ENCODE measurements at regions not wholly inside any gene's neighbourhood (a gene's known extent, or its start where the extent isn't known, plus 50 kb on each side); places are given as distances from the start of the nearest gene placed in this dataset.

DNA sequence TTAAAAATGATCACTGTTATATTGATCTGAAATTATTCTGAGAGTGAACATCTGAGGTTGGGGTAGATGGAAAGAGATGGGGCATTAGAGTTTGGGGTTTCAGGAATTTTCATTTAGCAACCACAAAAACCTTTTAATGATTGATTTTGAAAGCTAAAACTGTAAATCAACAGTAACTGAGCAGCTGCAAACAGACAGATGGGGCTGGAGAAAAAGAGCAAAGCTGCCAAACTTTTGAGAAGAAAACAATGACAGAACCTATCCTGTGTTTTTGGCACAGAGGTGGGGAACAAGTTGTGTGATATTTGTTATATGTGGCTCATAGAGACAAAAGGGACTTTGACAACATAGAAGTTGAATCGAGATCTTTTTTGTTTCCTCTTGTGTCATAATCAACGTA, 415.8 kb upstream of the DSEL start:
- H3K27me3 ChIP-seq (replicated peaks in 1 of 4; ENCODE audit: control insufficient read depth in 3 of 4, extremely low read depth in 1 of 4, insufficient read depth in 3 of 4, low read length in 3 of 4), result no peaks in the 10 kb centered on the region
- no peak overlapping the region for H4K5ac ChIP-seq (ENCODE audit: insufficient read length, low read depth, low read length)
- ChIA-PET CTCF (ENCODE audit: partially characterized antibody) (interaction anchor here (0.6 kb wide), 1 partner anchor 785 kb away, joined by 3 read pairs; no protein-coding TSS in a partner anchor), POLR2A (ENCODE audit: partially characterized antibody) (no interaction called here)
- H3K18ac ChIP-seq (ENCODE audit: extremely low read depth, low read length), result no peak overlapping the region
- no peak overlapping the region for H3K9ac ChIP-seq (replicated peaks in 1 of 4; ENCODE audit: extremely low read depth in 1 of 4, low read depth in 3 of 4, low read length in 3 of 4)
- no peaks in the 10 kb centered on the region for H4K20me1 ChIP-seq (replicated peaks in 1 of 2; ENCODE audit: control insufficient read depth in 1 of 2, insufficient read depth in 2 of 2, low read length in 2 of 2)
- no peak overlapping the region for H2AK5ac ChIP-seq (ENCODE audit: low read depth, low read length)
- no peak overlapping the region for H3K27ac ChIP-seq (ENCODE audit: low read depth, low read length)
- no peaks in the 10 kb centered on the region for H3K23me2 ChIP-seq (ENCODE audit: low read depth, low read length)
- no peaks in the 10 kb centered on the region for H3K9me3 ChIP-seq (ENCODE audit: insufficient read depth in 2 of 2, low read depth in 1 of 2, low read length in 1 of 2)
- H3K79me1 ChIP-seq (ENCODE audit: low read depth, low read length), result no peaks in the 10 kb centered on the region
- no peaks in the 10 kb centered on the region for H3K36me3 ChIP-seq (ENCODE audit: control insufficient read depth in 2 of 4, insufficient read depth in 4 of 4, low read length in 3 of 4)
- H3K4me1 ChIP-seq (replicated peaks in 1 of 4; ENCODE audit: control insufficient read depth in 3 of 4, insufficient read depth in 4 of 4, low read length in 3 of 4), result no peaks in the 10 kb centered on the region
- H2BK12ac ChIP-seq (ENCODE audit: low read depth, low read length), result no peak overlapping the region
- TF ChIP-seq TAF7 (optimal IDR thresholded peaks at IDR 0.05; ENCODE audit: borderline replicate concordance, low read depth, low read length) (no peak), NANOG (IDR thresholded peaks at IDR 0.05; ENCODE audit: insufficient read depth, low read depth, low read length, poor library complexity, severe bottlenecking) (no peak), SRF (IDR thresholded peaks at IDR 0.05; ENCODE audit: low read depth, low read length) (no peak), JUN (IDR thresholded peaks at IDR 0.05; ENCODE audit: low read depth, low read length) (no peak), JUND (IDR thresholded peaks at IDR 0.05; ENCODE audit: low read length) (no peak), CEBPB (IDR thresholded peaks at IDR 0.05; ENCODE audit: low read depth, low read length) (no peak), KDM1A (IDR thresholded peaks at IDR 0.05; ENCODE audit: borderline replicate concordance, low read length) (no peak), EP300 (IDR thresholded peaks at IDR 0.05; ENCODE audit: borderline replicate concordance in 1 of 2, low read depth in 2 of 2, low read length in 2 of 2) (no peak), POU5F1 (IDR thresholded peaks at IDR 0.05; ENCODE audit: low read depth, low read length) (no peak)
- TF ChIP-seq, protein P1, sequence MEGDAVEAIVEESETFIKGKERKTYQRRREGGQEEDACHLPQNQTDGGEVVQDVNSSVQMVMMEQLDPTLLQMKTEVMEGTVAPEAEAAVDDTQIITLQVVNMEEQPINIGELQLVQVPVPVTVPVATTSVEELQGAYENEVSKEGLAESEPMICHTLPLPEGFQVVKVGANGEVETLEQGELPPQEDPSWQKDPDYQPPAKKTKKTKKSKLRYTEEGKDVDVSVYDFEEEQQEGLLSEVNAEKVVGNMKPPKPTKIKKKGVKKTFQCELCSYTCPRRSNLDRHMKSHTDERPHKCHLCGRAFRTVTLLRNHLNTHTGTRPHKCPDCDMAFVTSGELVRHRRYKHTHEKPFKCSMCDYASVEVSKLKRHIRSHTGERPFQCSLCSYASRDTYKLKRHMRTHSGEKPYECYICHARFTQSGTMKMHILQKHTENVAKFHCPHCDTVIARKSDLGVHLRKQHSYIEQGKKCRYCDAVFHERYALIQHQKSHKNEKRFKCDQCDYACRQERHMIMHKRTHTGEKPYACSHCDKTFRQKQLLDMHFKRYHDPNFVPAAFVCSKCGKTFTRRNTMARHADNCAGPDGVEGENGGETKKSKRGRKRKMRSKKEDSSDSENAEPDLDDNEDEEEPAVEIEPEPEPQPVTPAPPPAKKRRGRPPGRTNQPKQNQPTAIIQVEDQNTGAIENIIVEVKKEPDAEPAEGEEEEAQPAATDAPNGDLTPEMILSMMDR (IDR thresholded peaks at IDR 0.05; ENCODE audit: control extremely low read depth in 1 of 3, insufficient read depth in 1 of 3, low read depth in 1 of 3, low read length in 3 of 3), result no peak
- no peak overlapping the region for H3K56ac ChIP-seq (replicated peaks; ENCODE audit: insufficient read length, low read depth, low read length)
- no peak overlapping the region for H2BK15ac ChIP-seq (ENCODE audit: low read length)
- no peak overlapping the region for H3K4me2 ChIP-seq (ENCODE audit: insufficient read depth in 1 of 2, low read depth in 2 of 2, low read length in 2 of 2)
- no peak overlapping the region for H3K4ac ChIP-seq (replicated peaks; ENCODE audit: insufficient read length, low read depth, low read length)
- H3K23ac ChIP-seq (ENCODE audit: insufficient read length), result no peak overlapping the region
- 47% methylated on average over 2 of the region's 2 CpGs; no CpG with 5 or more reads in 1 of the 2 experiments for WGBS, 2 experiments (ENCODE audit: extremely low coverage in 1 of 2, insufficient coverage in 1 of 2, insufficient read length in 1 of 2, insufficient replicate concordance in 2 of 2, low coverage in 1 of 2, low lambda C conversion rate in 2 of 2, missing lambda C conversion rate in 1 of 2)
- H3K79me2 ChIP-seq (ENCODE audit: control insufficient read depth in 1 of 2, insufficient read depth in 2 of 2, low read length in 2 of 2), result no peaks in the 10 kb centered on the region
- no peak overlapping the region for H4K91ac ChIP-seq (replicated peaks; ENCODE audit: insufficient read length, low read length)
- no peak overlapping the region for H3K4me3 ChIP-seq (ENCODE audit: extremely low read depth in 1 of 4, insufficient read depth in 2 of 4, low read depth in 3 of 4, low read length in 4 of 4)
- no peak overlapping the region for H2BK5ac ChIP-seq (ENCODE audit: low read depth, low read length)
- H4K8ac ChIP-seq (ENCODE audit: extremely low read depth, insufficient read depth, low read length), result no peak overlapping the region
- H2BK20ac ChIP-seq (ENCODE audit: low read length), result no peak overlapping the region
- H2BK120ac ChIP-seq (replicated peaks; ENCODE audit: low read depth, low read length), result no peak overlapping the region
- FAIRE-seq, result no peak
- H2AFZ ChIP-seq (ENCODE audit: low read length), result no peak overlapping the region
- H3K14ac ChIP-seq (ENCODE audit: insufficient read length), result no peak overlapping the region
- no peak for DNase-seq (ENCODE audit: low read depth in 1 of 2, low spot score in 2 of 2)
